GM23338 (cell line): ENCODE measurements at regions not wholly inside any gene's neighbourhood (a gene's known extent, or its start where the extent isn't known, plus 50 kb on each side); places are given as distances from the start of the nearest gene placed in this dataset.

Experiments
- EZH2 ChIP-seq: fragments of 200-600 bp; sonication (generic); IDR thresholded peaks from one replicate; pipeline ENCODE4 v1.8.0; 2017; ENCODE audit warnings: antibody characterized with exemption, mild to moderate bottlenecking, low read depth; ENCODE audit not compliant: unreplicated experiment
- EZH2phosphoT487 ChIP-seq: fragments of 200-600 bp; sonication (generic); IDR thresholded peaks from one replicate; pipeline ENCODE4 v1.8.1; 2018; ENCODE audit warnings: antibody characterized with exemption; ENCODE audit not compliant: unreplicated experiment
- POLR2AphosphoS5 ChIP-seq: IDR thresholded peaks from 2 replicates; pipeline ENCODE4 v1.6.1; 2016; ENCODE audit warnings: antibody characterized with exemption, low read depth
- TF ChIP-seq, protein P1 (sequence below), 2 experiments: fragments of 200-600 bp in 1 of 2; sonication (generic) in 1 of 2; conservative IDR thresholded peaks; 2 replicates each; pipeline versions ENCODE4 v1.5.1 to v1.6.1; 2016 to 2017; ENCODE audit warnings: antibody characterized with exemption in 2 of 2, low read depth in 2 of 2, mild to moderate bottlenecking in 2 of 2, moderate library complexity in 1 of 2

DNA sequence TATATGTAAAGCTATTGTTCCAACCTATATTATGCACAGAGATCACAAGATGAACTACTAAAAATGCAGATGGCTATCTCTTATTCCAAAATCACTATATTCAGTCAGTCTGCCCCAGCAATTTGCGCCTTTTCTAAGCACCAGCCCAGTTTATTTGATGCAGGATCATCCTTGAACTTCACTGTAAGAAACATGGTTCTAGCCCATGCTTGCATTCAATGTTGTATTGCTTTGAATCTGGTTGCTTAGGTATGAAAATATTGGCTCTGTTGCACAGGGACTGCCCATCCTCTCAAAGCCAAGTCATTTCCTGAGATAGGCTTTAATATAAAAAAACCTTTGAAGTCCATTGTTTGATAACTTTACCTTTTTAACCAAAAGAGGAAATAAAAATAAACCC lies 170.5 kb upstream of the LRIG1 start:
- TF ChIP-seq, protein P1, sequence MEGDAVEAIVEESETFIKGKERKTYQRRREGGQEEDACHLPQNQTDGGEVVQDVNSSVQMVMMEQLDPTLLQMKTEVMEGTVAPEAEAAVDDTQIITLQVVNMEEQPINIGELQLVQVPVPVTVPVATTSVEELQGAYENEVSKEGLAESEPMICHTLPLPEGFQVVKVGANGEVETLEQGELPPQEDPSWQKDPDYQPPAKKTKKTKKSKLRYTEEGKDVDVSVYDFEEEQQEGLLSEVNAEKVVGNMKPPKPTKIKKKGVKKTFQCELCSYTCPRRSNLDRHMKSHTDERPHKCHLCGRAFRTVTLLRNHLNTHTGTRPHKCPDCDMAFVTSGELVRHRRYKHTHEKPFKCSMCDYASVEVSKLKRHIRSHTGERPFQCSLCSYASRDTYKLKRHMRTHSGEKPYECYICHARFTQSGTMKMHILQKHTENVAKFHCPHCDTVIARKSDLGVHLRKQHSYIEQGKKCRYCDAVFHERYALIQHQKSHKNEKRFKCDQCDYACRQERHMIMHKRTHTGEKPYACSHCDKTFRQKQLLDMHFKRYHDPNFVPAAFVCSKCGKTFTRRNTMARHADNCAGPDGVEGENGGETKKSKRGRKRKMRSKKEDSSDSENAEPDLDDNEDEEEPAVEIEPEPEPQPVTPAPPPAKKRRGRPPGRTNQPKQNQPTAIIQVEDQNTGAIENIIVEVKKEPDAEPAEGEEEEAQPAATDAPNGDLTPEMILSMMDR (conservative IDR thresholded peaks at IDR 0.05; ENCODE audit: low read depth in 2 of 2), result no peak
- no peak for TF ChIP-seq EZH2phosphoT487
- TF ChIP-seq POLR2AphosphoS5, result no peak
- TF ChIP-seq EZH2, result no peak
